ENCODE measurements at regions not wholly inside any gene's neighbourhood (a gene's known extent, or its start where the extent isn't known, plus 50 kb on each side); places are given as distances from the start of the nearest gene placed in this dataset.

GRCh38 chr18:7479756-7480155 lies 87.4 kb upstream of the PTPRM start:
- no peaks in the 10 kb centered on the region for H3K27me3 Mint-ChIP-seq (ENCODE audit: low read depth)
- TF ChIP-seq FOXP1 (CRISPR knock-in tag; IDR thresholded peaks at IDR 0.05; ENCODE audit: borderline replicate concordance): no peak
- TF ChIP-seq JUN (CRISPR knock-in tag; IDR thresholded peaks at IDR 0.05): no peak
- TF ChIP-seq E2F5 (CRISPR knock-in tag; IDR thresholded peaks at IDR 0.05): no peak
- no peak for TF ChIP-seq CTCF (IDR thresholded peaks at IDR 0.05)
- no peak for TF ChIP-seq ZNF219 (CRISPR knock-in tag; IDR thresholded peaks at IDR 0.05; ENCODE audit: borderline replicate concordance)
- TF ChIP-seq ESRRA (CRISPR knock-in tag; IDR thresholded peaks at IDR 0.05; ENCODE audit: borderline replicate concordance): no peak
- TF ChIP-seq ZNF138 (CRISPR knock-in tag; conservative IDR thresholded peaks at IDR 0.05): no peak
- no peak for TF ChIP-seq ZMAT4 (CRISPR knock-in tag; IDR thresholded peaks at IDR 0.05)
- CTCF ChIA-PET: interaction anchor here (0.6 kb wide), 1 partner anchor 303 kb away, joined by 3 read pairs; no protein-coding TSS in a partner anchor

GRCh38 chr18:7480879-7481278 lies 86.2 kb upstream of the PTPRM start:
- Mint-ChIP-seq H3K27ac (no peak overlapping the region), H3K36me3 (no peaks in the 10 kb centered on the region), H3K27me3 (ENCODE audit: low read depth) (no peaks in the 10 kb centered on the region), H3K9me3 (no peaks in the 10 kb centered on the region), H3K4me3 (no peak overlapping the region), H3K4me1 (peaks cover 12% of the 10 kb centered on the region)
- POLR2A ChIA-PET: no interaction called here
- no peak for TF ChIP-seq ZNF512 (CRISPR knock-in tag; IDR thresholded peaks at IDR 0.05; ENCODE audit: borderline replicate concordance)
- no peak for TF ChIP-seq CREB1 (CRISPR knock-in tag; IDR thresholded peaks at IDR 0.05)
- ATAC-seq (no peak), DNase-seq (ENCODE audit: low spot score) (no peak)
- CTCF ChIA-PET: no interaction called here

More at GRCh38 chr18:7479756-7480155, 87.4 kb upstream of the PTPRM start:
- H3K9me3 Mint-ChIP-seq: no peaks in the 10 kb centered on the region
- ATAC-seq (no peak), DNase-seq (ENCODE audit: low spot score) (no peak)
- H3K4me1 Mint-ChIP-seq: peaks cover 12% of the 10 kb centered on the region
- POLR2A ChIA-PET: no interaction called here
- H3K4me3 Mint-ChIP-seq: no peak overlapping the region
- no peak overlapping the region for H3K27ac Mint-ChIP-seq
- H3K36me3 Mint-ChIP-seq: no peaks in the 10 kb centered on the region

GRCh38 chr18:7482342-7482741 lies 84.8 kb upstream of the PTPRM start:
- H3K27me3 Mint-ChIP-seq (ENCODE audit: low read depth): no peaks in the 10 kb centered on the region
- ChIA-PET CTCF (no interaction called here), POLR2A (no interaction called here)
- TF ChIP-seq ATF3 (CRISPR knock-in tag; conservative IDR thresholded peaks at IDR 0.05): no peak
- no peak for TF ChIP-seq RELA (CRISPR knock-in tag; IDR thresholded peaks at IDR 0.05; ENCODE audit: borderline replicate concordance)
- H3K4me1 Mint-ChIP-seq: peaks cover 3% of the 10 kb centered on the region
- no peaks in the 10 kb centered on the region for H3K9me3 Mint-ChIP-seq
- no peak for DNase-seq (ENCODE audit: low spot score)
- no peak overlapping the region for H3K27ac Mint-ChIP-seq
- no peak for ATAC-seq
- no peak overlapping the region for H3K4me3 Mint-ChIP-seq
- H3K36me3 Mint-ChIP-seq: no peaks in the 10 kb centered on the region

GRCh38 chr18:7485616-7486015 lies 81.5 kb upstream of the PTPRM start:
- CTCF ChIA-PET: no interaction called here
- POLR2A ChIA-PET: no interaction called here
- H3K9me3 Mint-ChIP-seq: peaks cover 4% of the 10 kb centered on the region; the same call in 1 of the 2 replicates
- no peak overlapping the region for H3K27ac Mint-ChIP-seq
- no peaks in the 10 kb centered on the region for H3K4me1 Mint-ChIP-seq
- H3K27me3 Mint-ChIP-seq (ENCODE audit: low read depth): no peaks in the 10 kb centered on the region; the same call in 1 of the 2 replicates
- DNase-seq (ENCODE audit: low spot score) (no peak), ATAC-seq (no peak)
- H3K36me3 Mint-ChIP-seq: no peaks in the 10 kb centered on the region
- no peak overlapping the region for H3K4me3 Mint-ChIP-seq
- TF ChIP-seq NFYB (CRISPR knock-in tag; conservative IDR thresholded peaks at IDR 0.05; ENCODE audit: low read depth): no peak
- no peak for TF ChIP-seq NR3C1 (CRISPR knock-in tag; conservative IDR thresholded peaks at IDR 0.05; ENCODE audit: low read depth)
- no peak for TF ChIP-seq ZBTB21 (CRISPR knock-in tag; IDR thresholded peaks at IDR 0.05; ENCODE audit: borderline replicate concordance)
- no peak for TF ChIP-seq FOXP1 (CRISPR knock-in tag; IDR thresholded peaks at IDR 0.05; ENCODE audit: borderline replicate concordance)
- TF ChIP-seq ZNF263 (CRISPR knock-in tag; IDR thresholded peaks at IDR 0.05; ENCODE audit: low read depth): no peak
- no peak for TF ChIP-seq ZNF281 (CRISPR knock-in tag; IDR thresholded peaks at IDR 0.05)
- TF ChIP-seq OVOL2 (CRISPR knock-in tag; IDR thresholded peaks at IDR 0.05; ENCODE audit: borderline replicate concordance): no peak
